GM12878 (cell line): ENCODE measurements at regions not wholly inside any gene's neighbourhood (a gene's known extent, or its start where the extent isn't known, plus 50 kb on each side); places are given as distances from the start of the nearest gene placed in this dataset.

Source experiments
- ATAC-seq: fragments of 200-7000 bp; cut with Tn5 transposase; 3 replicates; pipeline ENCODE4 v1.9.1; 2020; ENCODE audit warnings: mild to moderate bottlenecking, moderate library complexity
- BruUV-seq: library from RNA; stranded (reverse); fragments of 400-500 nt; replicated peaks from 2 replicates; lab custom pipeline; 2021; lab: Mats Ljungman, UMichigan
- CTCF ChIA-PET: fragments of 300-600 bp; sonication (Branson Sonifier 250); formaldehyde crosslinking; extraction: SDS; loops from one replicate; lab custom pipeline; 2021; ENCODE audit warnings: inconsistent platforms; lab: Yijun Ruan, JAX
- POLR2A ChIA-PET: fragments of 350-600 bp; formaldehyde crosslinking; extraction: SDS; loops from one replicate; lab custom pipeline; 2021; ENCODE audit warnings: inconsistent platforms; lab: Charles Lee
- RAD21 ChIA-PET: fragments of 300-600 bp; sonication (Branson Sonifier 250); formaldehyde crosslinking; loops from one replicate; lab custom pipeline; 2023; ENCODE audit warnings: antibody characterized with exemption; ENCODE audit not compliant: unreplicated experiment; lab: Charles Lee
- SMC1A ChIA-PET: fragments of 300-600 bp; sonication (Branson Sonifier 250); formaldehyde crosslinking; loops from one replicate; lab custom pipeline; 2023; ENCODE audit not compliant: unreplicated experiment, uncharacterized antibody; lab: Charles Lee
- DNase-seq: peaks from one replicate; pipeline ENCODE4 v3.0.0-alpha.2; 2011; ENCODE audit warnings: low read depth, low spot score
- FAIRE-seq: peaks from 3 replicates; lab custom pipeline; 2011; peaks lifted over from hg19 to GRCh38; lab: Jason Lieb, UNC
- H2AFZ ChIP-seq: 2 replicates; pipeline ENCODE4 v1.6.0; 2011; ENCODE audit warnings: low read depth, low read length, control low read depth; ENCODE audit not compliant: control insufficient read depth
- H3K27ac ChIP-seq: 2 replicates; pipeline ENCODE4 v1.5.1; 2011; ENCODE audit warnings: control low read depth; ENCODE audit not compliant: control insufficient read depth, insufficient read depth
- H3K27me3 ChIP-seq, 2 experiments: replicated peaks in 1 of 2; 2 replicates each; pipeline versions ENCODE4 v1.6.0 to v1.6.1; 2011; ENCODE audit warnings: low read length in 1 of 2; ENCODE audit not compliant: control insufficient read depth in 2 of 2, insufficient read depth in 2 of 2
- H3K36me3 ChIP-seq, 2 experiments: 2 replicates each; pipeline ENCODE4 v1.5.1; 2011; ENCODE audit warnings: low read length in 1 of 2; ENCODE audit not compliant: control insufficient read depth in 2 of 2, insufficient read depth in 2 of 2
- H3K4me1 ChIP-seq: 2 replicates; pipeline ENCODE4 v1.6.1; 2011; ENCODE audit warnings: mild to moderate bottlenecking, low read length, moderate library complexity, mixed read lengths; ENCODE audit not compliant: control insufficient read depth, insufficient read depth
- H3K4me2 ChIP-seq: 2 replicates; pipeline ENCODE4 v1.6.0; 2011; ENCODE audit warnings: control low read depth; ENCODE audit not compliant: control insufficient read depth, insufficient read depth
- H3K4me3 ChIP-seq: fragments of 200-600 bp; sonication (generic); 2 replicates; pipeline ENCODE4 v1.5.1; 2016
- H3K79me2 ChIP-seq: 2 replicates; pipeline ENCODE4 v1.6.0; 2011; ENCODE audit warnings: low read length; ENCODE audit not compliant: control insufficient read depth, insufficient read depth
- H3K9ac ChIP-seq: 2 replicates; pipeline ENCODE4 v1.8.0; 2011; ENCODE audit warnings: low read length, control low read depth, mixed read lengths; ENCODE audit not compliant: control insufficient read depth, insufficient read depth
- H3K9me3 ChIP-seq: replicated peaks from 3 replicates; pipeline ENCODE4 v1.5.1; 2011; ENCODE audit warnings: mild to moderate bottlenecking, low read length; ENCODE audit not compliant: control insufficient read depth, insufficient read depth
- H4K20me1 ChIP-seq: 2 replicates; pipeline ENCODE4 v1.6.0; 2011; ENCODE audit not compliant: control insufficient read depth, insufficient read depth
- BMI1 ChIP-seq: fragments of 450-650 bp; IDR thresholded peaks from 2 replicates; pipeline ENCODE4 v1.6.1; 2016; ENCODE audit warnings: mild to moderate bottlenecking, moderate library complexity, borderline replicate concordance
- CBFB ChIP-seq: IDR thresholded peaks from 2 replicates; pipeline ENCODE4 v1.6.1; 2016; ENCODE audit warnings: antibody characterized with exemption, low read depth
- CREM ChIP-seq: IDR thresholded peaks from 2 replicates; pipeline ENCODE4 v1.6.1; 2014; ENCODE audit warnings: antibody characterized with exemption, low read depth
- ETV6 ChIP-seq, 2 experiments: fragments of 450-650 bp in 1 of 2; IDR thresholded peaks in 1 of 2; conservative IDR thresholded peaks in 1 of 2; 2 replicates each; pipeline ENCODE4 v1.6.1; 2014; ENCODE audit warnings: antibody characterized with exemption in 1 of 2, borderline replicate concordance in 1 of 2, low read depth in 1 of 2, mild to moderate bottlenecking in 1 of 2, moderate library complexity in 1 of 2
- EZH2 ChIP-seq: IDR thresholded peaks from 2 replicates; pipeline ENCODE4 v1.6.1; 2012; ENCODE audit warnings: low read depth, mild to moderate bottlenecking, control low read depth, inconsistent platforms, low read length, borderline replicate concordance; ENCODE audit not compliant: control insufficient read depth
- FOXK2 ChIP-seq: fragments of 450-650 bp; IDR thresholded peaks from 2 replicates; pipeline ENCODE4 v1.6.1; 2017; ENCODE audit warnings: mild to moderate bottlenecking, moderate library complexity
- GABPA ChIP-seq: IDR thresholded peaks from 2 replicates; pipeline ENCODE4 v1.6.1; 2014; ENCODE audit warnings: antibody characterized with exemption, low read depth, mild to moderate bottlenecking, inconsistent platforms
- MEF2A ChIP-seq: IDR thresholded peaks from 2 replicates; pipeline ENCODE4 v1.6.1; 2011; ENCODE audit warnings: low read depth, mild to moderate bottlenecking, low read length, moderate library complexity; ENCODE audit not compliant: insufficient read depth
- MLLT1 ChIP-seq: fragments of 450-650 bp; IDR thresholded peaks from 2 replicates; pipeline ENCODE4 v1.6.1; 2016; ENCODE audit warnings: mild to moderate bottlenecking
- PBX3 ChIP-seq: IDR thresholded peaks from 2 replicates; pipeline ENCODE4 v1.6.1; 2011; ENCODE audit warnings: mild to moderate bottlenecking, low read depth, low read length, moderate library complexity; ENCODE audit not compliant: insufficient replicate concordance
- RB1 ChIP-seq: fragments of 450-650 bp; formaldehyde crosslinking; IDR thresholded peaks from 2 replicates; pipeline ENCODE4 v1.6.1; 2017; ENCODE audit warnings: mild to moderate bottlenecking, borderline replicate concordance
- RFX5 ChIP-seq: IDR thresholded peaks from 2 replicates; pipeline ENCODE4 v1.6.1; 2011; ENCODE audit warnings: low read depth, low read length, improper control_type of control experiment
- SP1 ChIP-seq: IDR thresholded peaks from one replicate; pipeline ENCODE4 v1.6.1; 2011; ENCODE audit warnings: low read depth, low read length
- SRF ChIP-seq, 2 experiments: IDR thresholded peaks; 2 replicates each; pipeline ENCODE4 v1.6.1; 2011; ENCODE audit warnings: low read depth in 2 of 2, low read length in 2 of 2, mild to moderate bottlenecking in 1 of 2, moderate library complexity in 1 of 2
- TAF1 ChIP-seq: IDR thresholded peaks from 2 replicates; pipeline ENCODE4 v1.6.1; 2011; ENCODE audit warnings: mild to moderate bottlenecking, low read depth, low read length, borderline replicate concordance
- WGBS: methylation state at CpG from one replicate; pipeline ENCODE4 v1.1.6; 2016; ENCODE audit warnings: low lambda C conversion rate; ENCODE audit not compliant: insufficient replicate concordance, insufficient coverage; ENCODE audit errors: missing lambda C conversion rate; 5-methylcytosine and 5-hydroxymethylcytosine counted together
- in situ Hi-C: fragments of 300-500 bp; cut with MboI; formaldehyde crosslinking; loops from 9 replicates; pipeline ENCODE4 v1.14.3; 2018; ENCODE audit warnings: mixed read lengths
- intact Hi-C: fragments of 100-400 bp; cut with micrococcal nuclease; formaldehyde crosslinking; loops from one replicate; pipeline ENCODE4 v1.14.2; 2022; ENCODE audit not compliant: unreplicated experiment

GRCh38 chr2:142672698-142673097 lies 204.8 kb upstream of the KYNU start (continued):
- TF ChIP-seq CREM (no peak), CBFB (no peak)

- in situ Hi-C loops (no loop called here), intact Hi-C loops (no loop called here)
- no TSS peak for BruUV-seq
- Histone ChIP-seq H3K36me3 (no peaks in the 10 kb centered on the region), H3K9me3 (no peaks in the 10 kb centered on the region), H3K4me3 (no peak overlapping the region), H3K79me2 (no peaks in the 10 kb centered on the region), H3K9ac (no peak overlapping the region), H3K27ac (no peak overlapping the region), H3K27me3 (no peaks in the 10 kb centered on the region), H3K4me1 (no peaks in the 10 kb centered on the region), H2AFZ (no peak overlapping the region), H4K20me1 (no peaks in the 10 kb centered on the region), H3K4me2 (no peak overlapping the region)
- ChIA-PET POLR2A (no interaction called here), CTCF (interaction anchor here (0.7 kb wide), 1 partner anchor 209 kb away, joined by 3 read pairs; no protein-coding TSS in a partner anchor), RAD21 (no interaction called here), SMC1A (interaction anchor here (2.9 kb wide), 1 partner anchor 13 kb away, joined by 9 read pairs; no protein-coding TSS in a partner anchor)
- DNase-seq: no peak
- no peak for FAIRE-seq
- no peak for ATAC-seq
- no peak for TF ChIP-seq EZH2
- TF ChIP-seq TAF1: no peak
- no peak for TF ChIP-seq RFX5
- TF ChIP-seq BMI1: no peak
- TF ChIP-seq GABPA: no peak
- no peak for TF ChIP-seq FOXK2
- TF ChIP-seq PBX3: no peak
- TF ChIP-seq MLLT1: no peak
- TF ChIP-seq MEF2A: no peak
- no peak for TF ChIP-seq SP1
- TF ChIP-seq RB1: no peak
- TF ChIP-seq SRF (IDR thresholded peaks at IDR 0.05; ENCODE audit: low read depth in 2 of 2, low read length in 2 of 2): no peak
- TF ChIP-seq ETV6 (conservative IDR thresholded peaks at IDR 0.05 in 1 of 2, IDR thresholded peaks at IDR 0.05 in 1 of 2; ENCODE audit: borderline replicate concordance in 1 of 2, low read depth in 1 of 2): no peak
- 0% methylated on average over 1 of the region's 1 CpG for WGBS
These were observed 207.1 kb upstream of the KYNU start for GRCh38 chr2:142670362-142670761.
